ENCODE measurements at regions not wholly inside any gene's neighbourhood (a gene's known extent, or its start where the extent isn't known, plus 50 kb on each side); places are given as distances from the start of the nearest gene placed in this dataset.

DNA sequence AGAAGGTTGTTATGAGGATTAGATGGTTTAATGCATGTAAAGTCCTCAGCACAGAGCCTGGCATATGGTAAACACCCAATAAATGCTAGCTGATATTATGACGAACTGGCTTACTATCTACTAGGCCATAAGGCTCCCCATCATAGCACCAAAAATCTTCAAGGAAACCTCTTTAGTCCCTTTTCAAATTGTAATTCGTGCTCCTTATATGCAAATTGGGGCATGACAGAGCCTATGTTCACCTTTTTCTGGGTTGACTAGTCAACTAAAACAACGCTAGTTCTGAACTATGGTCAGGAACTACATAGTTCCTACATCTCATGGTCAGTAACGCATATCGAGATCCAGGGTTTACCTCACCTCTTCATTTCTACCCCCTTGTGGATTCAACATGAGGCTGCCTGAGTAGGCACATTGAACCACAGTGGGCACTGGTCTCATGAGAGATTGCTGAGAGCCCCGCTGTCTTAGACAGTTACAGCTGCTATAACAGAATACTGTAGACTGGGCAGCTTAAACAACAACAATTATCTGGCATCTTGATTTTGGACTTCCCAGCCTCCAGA lies 97.2 kb upstream of the TNFAIP3 start:
- TF ChIP-seq, protein P1, sequence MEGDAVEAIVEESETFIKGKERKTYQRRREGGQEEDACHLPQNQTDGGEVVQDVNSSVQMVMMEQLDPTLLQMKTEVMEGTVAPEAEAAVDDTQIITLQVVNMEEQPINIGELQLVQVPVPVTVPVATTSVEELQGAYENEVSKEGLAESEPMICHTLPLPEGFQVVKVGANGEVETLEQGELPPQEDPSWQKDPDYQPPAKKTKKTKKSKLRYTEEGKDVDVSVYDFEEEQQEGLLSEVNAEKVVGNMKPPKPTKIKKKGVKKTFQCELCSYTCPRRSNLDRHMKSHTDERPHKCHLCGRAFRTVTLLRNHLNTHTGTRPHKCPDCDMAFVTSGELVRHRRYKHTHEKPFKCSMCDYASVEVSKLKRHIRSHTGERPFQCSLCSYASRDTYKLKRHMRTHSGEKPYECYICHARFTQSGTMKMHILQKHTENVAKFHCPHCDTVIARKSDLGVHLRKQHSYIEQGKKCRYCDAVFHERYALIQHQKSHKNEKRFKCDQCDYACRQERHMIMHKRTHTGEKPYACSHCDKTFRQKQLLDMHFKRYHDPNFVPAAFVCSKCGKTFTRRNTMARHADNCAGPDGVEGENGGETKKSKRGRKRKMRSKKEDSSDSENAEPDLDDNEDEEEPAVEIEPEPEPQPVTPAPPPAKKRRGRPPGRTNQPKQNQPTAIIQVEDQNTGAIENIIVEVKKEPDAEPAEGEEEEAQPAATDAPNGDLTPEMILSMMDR (IDR thresholded peaks at IDR 0.05) = no peak
- no peak for TF ChIP-seq POLR2A (IDR thresholded peaks at IDR 0.05)
